Lower leg skin (tissue), 4 donors: ENCODE measurements at regions not wholly inside any gene's neighbourhood (a gene's known extent, or its start where the extent isn't known, plus 50 kb on each side); places are given as distances from the start of the nearest gene placed in this dataset.
"Not testable (repeated sequence)": the region's sequence is repeated elsewhere in the genome, so short reads cannot be mapped to it uniquely, and the experiment has no call there.

ENCODE experiments used
- DNase-seq, 2 donors: peaks; one replicate each; pipeline ENCODE4 v3.0.0-alpha.2; 2019; ENCODE audit warnings: low spot score in 2 of 2
- H3K4me3 ChIP-seq: fragments of 200-600 bp; sonication (generic); 2 replicates; pipeline ENCODE4 v1.5.1; 2017; ENCODE audit warnings: mild to moderate bottlenecking, low read depth; ENCODE audit not compliant: poor library complexity, severe bottlenecking
- CTCF ChIP-seq, 3 donors: fragments of 450-650 bp; IDR thresholded peaks; one replicate each; pipeline ENCODE4 v1.5.1; 2016; ENCODE audit warnings: antibody characterized with exemption in 3 of 3, mild to moderate bottlenecking in 3 of 3, moderate library complexity in 2 of 3
- POLR2A ChIP-seq, 2 donors: fragments of 450-650 bp; IDR thresholded peaks; one replicate each; pipeline ENCODE4 v1.6.1; 2016 to 2017; ENCODE audit warnings: antibody characterized with exemption in 2 of 2, mild to moderate bottlenecking in 1 of 2, moderate library complexity in 1 of 2
- WGBS, 2 donors: methylation state at CpG; one replicate each; pipeline ENCODE4 v1.1.5; 2018; 5-methylcytosine and 5-hydroxymethylcytosine counted together
- intact Hi-C: fragments of 100-400 bp; cut with DNase I; formaldehyde crosslinking; loops from one replicate; pipeline ENCODE4 v1.15.0; 2023; ENCODE audit warnings: low total_unique reads

- intact Hi-C loops: no loop called here
- 42 to 71% methylated on average over 3 of the region's 3 CpGs for WGBS, 2 donors
- TF ChIP-seq CTCF (IDR thresholded peaks at IDR 0.05): no peak
- no peak overlapping the region for H3K4me3 ChIP-seq
- no peak for DNase-seq
Measured at GRCh38 chr6:115415378-115415777, 645.3 kb downstream of the FRK start.

- H3K4me3 ChIP-seq, intact Hi-C loops, DNase-seq: not testable (repeated sequence)
- 43 to 49% methylated on average over 6 of the region's 6 CpGs for WGBS, 2 donors
Measured at GRCh38 chr6:115414916-115415315, 645.8 kb downstream of the FRK start.

GRCh38 chr6:115411756-115412155 is 648.9 kb downstream of the FRK start:
- TF ChIP-seq CTCF (IDR thresholded peaks at IDR 0.05) (no peak), POLR2A (IDR thresholded peaks at IDR 0.05) (no peak)
- DNase-seq: no peak
- WGBS, 2 donors: 54 to 58% methylated on average over 2 of the region's 2 CpGs
- intact Hi-C loops: no loop called here
- H3K4me3 ChIP-seq: no peak overlapping the region

- DNase-seq: no peak
- H3K4me3 ChIP-seq: no peak overlapping the region
- intact Hi-C loops: no loop called here
- TF ChIP-seq POLR2A (IDR thresholded peaks at IDR 0.05) (no peak), CTCF (IDR thresholded peaks at IDR 0.05) (no peak)
- WGBS, 2 donors: 78 to 88% methylated on average over 1 of the region's 1 CpG
Measured at GRCh38 chr6:115404446-115404845, 656.2 kb downstream of the FRK start.

- WGBS, 2 donors: 71 to 87% methylated on average over 1 of the region's 1 CpG
- TF ChIP-seq POLR2A (IDR thresholded peaks at IDR 0.05) (no peak), CTCF (IDR thresholded peaks at IDR 0.05) (no peak)
- intact Hi-C loops: no loop called here
- DNase-seq: no peak
- H3K4me3 ChIP-seq: no peak overlapping the region
Measured at GRCh38 chr6:115398607-115399006, 662.1 kb downstream of the FRK start.

- no peak overlapping the region for H3K4me3 ChIP-seq
- WGBS, 2 donors: 75 to 90% methylated on average over 6 of the region's 6 CpGs
- intact Hi-C loops: no loop called here
- TF ChIP-seq CTCF (IDR thresholded peaks at IDR 0.05) (no peak), POLR2A (IDR thresholded peaks at IDR 0.05) (no peak)
- DNase-seq: no peak
Measured at GRCh38 chr6:115396112-115396906, 664.4 kb downstream of the FRK start.
